Aorta (tissue), 5 donors: ENCODE measurements at regions not wholly inside any gene's neighbourhood (a gene's known extent, or its start where the extent isn't known, plus 50 kb on each side); places are given as distances from the start of the nearest gene placed in this dataset.

ENCODE experiments used
- ATAC-seq: fragments of 200-7000 bp; cut with Tn5 transposase; one replicate; pipeline ENCODE4 v1.9.1; 2022; ENCODE audit warnings: moderate library complexity; ENCODE audit not compliant: low FRiP score
- DNase-seq, 2 donors: peaks; one replicate each; pipeline ENCODE4 v3.0.0-alpha.2; 2020
- H3K27ac ChIP-seq, 2 donors: one replicate each; pipeline ENCODE4 v1.5.1; 2013; ENCODE audit warnings: low read length in 2 of 2, mild to moderate bottlenecking in 2 of 2, moderate library complexity in 2 of 2, control low read depth in 1 of 2, inconsistent platforms in 1 of 2, low read depth in 1 of 2
- H3K27me3 ChIP-seq, 2 donors: one replicate each; pipeline ENCODE4 v1.6.1; 2013; ENCODE audit warnings: control low read depth in 1 of 2, low read length in 1 of 2, mild to moderate bottlenecking in 1 of 2, moderate library complexity in 1 of 2; ENCODE audit not compliant: insufficient read depth in 2 of 2, control insufficient read depth in 1 of 2
- H3K36me3 ChIP-seq, 2 donors: one replicate each; pipeline ENCODE4 v1.6.1; 2013; ENCODE audit warnings: control low read depth in 1 of 2, low read length in 1 of 2, mild to moderate bottlenecking in 1 of 2; ENCODE audit not compliant: insufficient read depth in 2 of 2, control insufficient read depth in 1 of 2
- H3K4me1 ChIP-seq, 2 donors: one replicate each; pipeline ENCODE4 v1.6.1; 2013; ENCODE audit warnings: low read length in 2 of 2, control low read depth in 1 of 2, mild to moderate bottlenecking in 1 of 2, moderate library complexity in 1 of 2; ENCODE audit not compliant: insufficient read depth in 2 of 2, control insufficient read depth in 1 of 2
- H3K4me3 ChIP-seq, 2 donors: one replicate each; pipeline ENCODE4 v1.5.1; 2013; ENCODE audit warnings: low read length in 2 of 2, control low read depth in 1 of 2, mild to moderate bottlenecking in 1 of 2
- H3K9me3 ChIP-seq: one replicate; pipeline ENCODE4 v1.6.1; 2013; ENCODE audit warnings: mild to moderate bottlenecking, low read length; ENCODE audit not compliant: control insufficient read depth
- whole genome bisulfite sequencing, 2 donors: extraction: QIAGEN DNeasy Blood & Tissue Kit; methylation state at CpG; one replicate each; pipeline ENCODE4 v1.1.7; 2013; 5-methylcytosine and 5-hydroxymethylcytosine counted together
- intact Hi-C, 2 donors: fragments of 100-400 bp; cut with DNase I; formaldehyde crosslinking; loops; one replicate each; pipeline versions ENCODE4 v1.14.2 to v1.15.0; 2022
- donor health status: healthy with polysubstance abuse.
- donor health status: Bipolar disorder and iron deficiency.
- donor health status: DM: no; HTN: no; CAD: no.
- donor health status: DM: no; HTN: no; CAD: no.
- donor health status: DM: yes; HTN: yes; CAD: no.

GRCh38 chr4:36794716-36795115 lies 449.8 kb upstream of the NWD2 start:
- intact Hi-C loops = no loop called here
- ATAC-seq (no peak), DNase-seq (no peak)
- H3K36me3 ChIP-seq = no peaks in the 10 kb centered on the region
- WGBS, 2 donors = 43 to 56% methylated on average over 1 of the region's 1 CpG
- no peak overlapping the region for H3K4me3 ChIP-seq
- H3K27ac ChIP-seq = no peak overlapping the region
- H3K9me3 ChIP-seq = peaks cover 4% of the 10 kb centered on the region
- no peaks in the 10 kb centered on the region for H3K4me1 ChIP-seq
- no peaks in the 10 kb centered on the region for H3K27me3 ChIP-seq

DNA sequence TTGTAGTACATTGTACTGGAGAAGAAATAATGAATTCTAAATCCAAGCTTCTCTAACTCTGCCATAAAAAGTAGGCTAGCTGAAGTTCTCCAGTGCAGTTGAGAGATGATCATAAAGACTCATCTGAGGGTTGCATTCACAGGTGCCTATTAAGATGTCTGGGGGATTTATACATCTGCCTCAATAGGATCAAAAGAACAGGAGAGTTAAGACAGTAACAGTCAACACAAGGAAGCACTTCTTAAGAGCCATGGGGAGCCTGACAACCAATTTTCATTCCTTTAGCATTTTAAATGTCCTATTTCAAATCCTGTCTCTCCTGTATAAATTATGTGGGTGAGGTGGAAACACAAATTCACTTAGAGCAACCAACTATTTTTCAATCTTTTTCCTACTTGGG lies 432.4 kb upstream of the NWD2 start:
- H3K27ac ChIP-seq = no peak overlapping the region
- H3K36me3 ChIP-seq = no peaks in the 10 kb centered on the region
- intact Hi-C loops = no loop called here
- no peak overlapping the region for H3K4me3 ChIP-seq
- no peak for DNase-seq
- no peaks in the 10 kb centered on the region for H3K4me1 ChIP-seq
- ATAC-seq = no peak
- no peaks in the 10 kb centered on the region for H3K9me3 ChIP-seq
- H3K27me3 ChIP-seq = no peaks in the 10 kb centered on the region

DNA sequence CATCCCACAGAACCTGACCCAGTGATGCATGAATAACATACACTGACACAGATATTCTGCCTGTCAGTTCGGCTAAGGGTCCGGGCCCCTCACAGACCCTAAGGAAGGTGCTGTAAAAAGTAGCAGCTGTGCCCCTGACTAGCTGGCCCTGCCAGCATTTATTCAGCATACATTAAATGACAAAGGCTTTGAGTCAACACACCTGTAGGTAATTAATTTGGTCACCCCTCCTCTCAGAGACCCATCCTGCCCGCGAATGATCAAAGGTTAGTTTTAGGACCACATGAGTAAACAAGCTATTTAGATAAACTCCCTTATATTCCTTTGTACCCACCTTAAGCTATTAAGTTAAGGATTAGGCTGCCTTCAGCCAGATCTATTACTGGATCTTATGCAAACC lies 429.0 kb upstream of the NWD2 start:
- no peak overlapping the region for H3K27ac ChIP-seq
- DNase-seq (no peak), ATAC-seq (no peak)
- WGBS, 2 donors = 74 to 78% methylated on average over 4 of the region's 4 CpGs
- H3K4me3 ChIP-seq = no peak overlapping the region
- no peaks in the 10 kb centered on the region for H3K9me3 ChIP-seq
- H3K36me3 ChIP-seq = no peaks in the 10 kb centered on the region
- intact Hi-C loops = no loop called here
- H3K4me1 ChIP-seq = no peaks in the 10 kb centered on the region
- H3K27me3 ChIP-seq = no peaks in the 10 kb centered on the region

DNA sequence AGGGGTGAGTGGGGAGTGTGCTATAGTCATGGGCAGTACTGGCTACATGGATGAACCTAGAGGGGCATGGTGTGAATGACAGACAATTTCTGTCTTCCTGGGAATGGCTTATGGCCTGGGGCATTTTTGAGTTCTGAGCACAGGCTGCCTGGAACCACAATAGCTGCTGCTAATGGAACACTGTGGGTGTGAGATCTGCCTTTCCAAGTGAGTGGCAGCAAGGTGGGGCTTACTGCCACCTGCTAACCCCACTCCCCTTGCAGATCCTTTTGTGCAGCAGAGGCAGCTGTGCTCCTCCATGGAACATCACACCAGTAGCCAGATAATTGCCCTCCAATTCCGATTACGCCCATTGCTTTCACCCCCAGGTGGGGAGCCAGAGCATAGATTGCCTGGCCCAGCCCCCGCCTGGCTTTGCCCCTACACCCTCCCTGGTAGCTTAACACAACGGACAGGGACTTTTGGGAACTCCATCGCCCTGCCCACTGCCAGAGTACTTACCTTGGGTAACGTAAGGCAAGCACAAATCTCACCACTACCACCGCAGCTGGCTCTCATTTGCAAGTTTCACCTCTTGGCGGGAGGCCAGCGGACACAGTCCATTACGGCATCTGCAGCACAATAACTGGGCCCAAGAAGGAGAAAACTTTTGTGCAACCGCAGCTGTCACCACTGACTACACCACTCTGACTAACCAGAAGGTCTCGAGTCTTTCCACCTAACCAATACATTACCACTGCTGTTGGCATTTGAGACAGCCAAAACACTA lies 421.2 kb upstream of the NWD2 start:
- peak in 1 of 2 donors; percentile 60 for DNase-seq
- Histone ChIP-seq H3K4me1 (no peaks in the 10 kb centered on the region), H3K4me3 (no peak overlapping the region), H3K27me3 (no peaks in the 10 kb centered on the region), H3K9me3 (peaks cover 4% of the 10 kb centered on the region), H3K27ac (no peak overlapping the region), H3K36me3 (no peaks in the 10 kb centered on the region)
- intact Hi-C loops = no loop called here
- ATAC-seq = no peak
- 75 to 80% methylated on average over 12 of the region's 12 CpGs for WGBS, 2 donors

DNA sequence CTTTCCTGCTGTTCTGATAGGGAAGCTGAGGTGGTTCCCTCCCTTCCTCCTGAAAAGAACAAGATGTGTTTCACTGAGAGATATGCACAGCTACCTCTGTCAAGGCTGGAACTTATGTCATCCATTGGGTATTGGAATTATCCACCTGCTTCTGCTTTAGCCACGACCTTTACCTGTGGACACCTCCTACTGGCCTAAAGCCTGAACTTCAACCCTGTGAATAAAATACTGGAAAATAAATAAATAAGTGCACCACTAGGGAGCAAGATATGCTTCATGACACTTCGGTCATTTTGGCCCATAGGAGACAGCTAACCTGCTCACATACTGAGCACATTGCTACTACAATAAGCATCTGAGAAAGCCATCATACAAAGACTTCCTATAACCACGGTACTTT lies 419.9 kb upstream of the NWD2 start:
- Histone ChIP-seq H3K27ac (no peak overlapping the region), H3K36me3 (no peaks in the 10 kb centered on the region), H3K4me3 (no peak overlapping the region), H3K27me3 (no peaks in the 10 kb centered on the region), H3K4me1 (no peaks in the 10 kb centered on the region), H3K9me3 (peaks cover 4% of the 10 kb centered on the region)
- intact Hi-C loops = no loop called here
- WGBS, 2 donors = 62 to 64% methylated on average over 3 of the region's 3 CpGs
- no peak for DNase-seq
- ATAC-seq = no peak

DNA sequence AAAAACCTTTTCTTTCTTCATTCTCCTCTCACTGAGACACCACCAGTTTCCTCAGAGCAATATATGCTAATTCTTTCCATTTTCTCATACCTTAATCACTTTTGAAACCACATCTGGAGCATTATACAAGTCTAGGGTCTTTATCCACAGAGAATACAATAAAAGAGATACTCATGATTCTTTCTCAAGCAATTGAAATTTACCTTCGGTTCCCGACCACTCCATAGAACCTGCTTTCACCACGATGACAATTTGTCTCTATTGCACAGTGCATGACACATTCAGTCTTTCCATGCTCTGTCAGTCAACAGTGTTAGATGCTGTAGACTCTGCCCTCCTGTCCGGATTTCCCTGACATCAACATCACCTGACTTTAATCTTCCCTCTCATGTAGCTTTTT lies 409.3 kb upstream of the NWD2 start:
- DNase-seq (no peak), ATAC-seq (no peak)
- Histone ChIP-seq H3K9me3 (no peaks in the 10 kb centered on the region), H3K4me1 (no peaks in the 10 kb centered on the region), H3K36me3 (no peaks in the 10 kb centered on the region), H3K27ac (no peak overlapping the region), H3K27me3 (no peaks in the 10 kb centered on the region), H3K4me3 (no peak overlapping the region)
- intact Hi-C loops = no loop called here
- 72 to 76% methylated on average over 4 of the region's 4 CpGs for WGBS, 2 donors

- 71 to 74% methylated on average over 9 of the region's 9 CpGs for WGBS, 2 donors
- H3K4me1 ChIP-seq = no peaks in the 10 kb centered on the region
- H3K9me3 ChIP-seq = peaks cover 1% of the 10 kb centered on the region
- no peaks in the 10 kb centered on the region for H3K27me3 ChIP-seq
- intact Hi-C loops = no loop called here
- ATAC-seq (no peak), DNase-seq (no peak)
- no peak overlapping the region for H3K27ac ChIP-seq
- no peaks in the 10 kb centered on the region for H3K36me3 ChIP-seq
- no peak overlapping the region for H3K4me3 ChIP-seq
Observed at GRCh38 chr4:36841583-36842326, 402.8 kb upstream of the NWD2 start.

GRCh38 chr4:36844448-36844847 lies 400.1 kb upstream of the NWD2 start:
- no peak overlapping the region for H3K4me3 ChIP-seq
- ATAC-seq = no peak
- intact Hi-C loops = no loop called here

GRCh38 chr4:36852856-36853255 lies 391.7 kb upstream of the NWD2 start:
- no peaks in the 10 kb centered on the region for H3K36me3 ChIP-seq
- ATAC-seq (no peak), DNase-seq (no peak)
- H3K4me1 ChIP-seq = no peaks in the 10 kb centered on the region
- 25 to 28% methylated on average over 4 of the region's 4 CpGs for WGBS, 2 donors
- H3K27ac ChIP-seq = no peak overlapping the region
- H3K9me3 ChIP-seq = no peaks in the 10 kb centered on the region
- H3K4me3 ChIP-seq = no peak overlapping the region
- peaks cover 0 to 1% of the 10 kb centered on the region in 2 donors for H3K27me3 ChIP-seq
- intact Hi-C loops = no loop called here

More at GRCh38 chr4:36844448-36844847, 400.1 kb upstream of the NWD2 start:
- Histone ChIP-seq H3K27me3 (peaks cover 0 to 1% of the 10 kb centered on the region in 2 donors), H3K9me3 (peaks cover 1% of the 10 kb centered on the region), H3K4me1 (no peaks in the 10 kb centered on the region), H3K27ac (no peak overlapping the region), H3K36me3 (no peaks in the 10 kb centered on the region)
- no peak for DNase-seq
